DOHH2 (cell line): ENCODE measurements at regions not wholly inside any gene's neighbourhood (a gene's known extent, or its start where the extent isn't known, plus 50 kb on each side); places are given as distances from the start of the nearest gene placed in this dataset.

ENCODE experiments used
- CTCF ChIP-seq: fragments of 200-600 bp; sonication (generic); IDR thresholded peaks from one replicate; pipeline ENCODE4 v1.5.1; 2014; ENCODE audit warnings: antibody characterized with exemption, mild to moderate bottlenecking, low read depth, low read length; ENCODE audit not compliant: poor library complexity, severe bottlenecking
- EZH2phosphoT487 ChIP-seq: fragments of 200-600 bp; sonication (generic); IDR thresholded peaks from 2 replicates; pipeline ENCODE4 v1.6.1; 2017; ENCODE audit warnings: borderline replicate concordance, mild to moderate bottlenecking, antibody characterized with exemption, low read length, moderate library complexity, mixed read lengths

GRCh38 chr12:78530100-78530765 is 334.3 kb upstream of the SYT1 start:
- no peak for TF ChIP-seq EZH2phosphoT487
- no peak for TF ChIP-seq CTCF
